Heart left ventricle (tissue), 16 donors: ENCODE measurements at regions not wholly inside any gene's neighbourhood (a gene's known extent, or its start where the extent isn't known, plus 50 kb on each side); places are given as distances from the start of the nearest gene placed in this dataset.

ENCODE experiments used
- ATAC-seq, 4 donors: fragments of 200-7000 bp; cut with Tn5 transposase; one replicate each; pipeline ENCODE4 v1.9.1; 2020 to 2022; ENCODE audit warnings: moderate library complexity in 4 of 4, mild to moderate bottlenecking in 3 of 4, moderate number of reproducible peaks in 1 of 4
- DNase-seq, 5 donors: peaks; one replicate each; pipeline ENCODE4 v3.0.0-alpha.2; 2020
- H3K27ac ChIP-seq, 12 donors: fragments of 200-600 bp; sonication (generic) in 4 of 12; one replicate each; pipeline versions ENCODE4 v1.5.0 to v1.8.0; 2016 to 2022; ENCODE audit warnings: mild to moderate bottlenecking in 2 of 12
- H3K27me3 ChIP-seq, 9 donors: fragments of 200-600 bp; sonication (generic) in 2 of 9; one replicate each; pipeline versions ENCODE4 v1.5.1 to v1.8.0; 2016 to 2022; ENCODE audit warnings: mild to moderate bottlenecking in 3 of 9
- H3K36me3 ChIP-seq, 9 donors: fragments of 200-600 bp; sonication (generic) in 2 of 9; one replicate each; pipeline versions ENCODE4 v1.5.0 to v1.8.0; 2018 to 2022; ENCODE audit warnings: mild to moderate bottlenecking in 2 of 9
- H3K4me1 ChIP-seq, 12 donors: fragments of 200-600 bp; sonication (generic) in 4 of 12; one replicate each; pipeline versions ENCODE4 v1.5.0 to v1.8.0; 2016 to 2022; ENCODE audit warnings: mild to moderate bottlenecking in 3 of 12
- H3K4me3 ChIP-seq, 12 donors: fragments of 200-600 bp; sonication (generic) in 4 of 12; one replicate each; pipeline versions ENCODE4 v1.5.0 to v1.8.0; 2017 to 2022; ENCODE audit warnings: mild to moderate bottlenecking in 9 of 12, moderate library complexity in 4 of 12
- H3K9me3 ChIP-seq, 12 donors: fragments of 200-600 bp; sonication (generic) in 4 of 12; one replicate each; pipeline versions ENCODE4 v1.5.0 to v1.8.0; 2016 to 2022; ENCODE audit warnings: mild to moderate bottlenecking in 1 of 12
- CTCF ChIP-seq, 12 donors: fragments of 200-600 bp; sonication (generic) in 4 of 12; IDR thresholded peaks; one replicate each; pipeline versions ENCODE4 v1.5.0 to v1.8.0; 2018 to 2022; ENCODE audit warnings: antibody characterized with exemption in 12 of 12, mild to moderate bottlenecking in 5 of 12
- POLR2A ChIP-seq, 2 donors: fragments of 450-650 bp; IDR thresholded peaks; one replicate each; pipeline ENCODE4 v1.6.1; 2017; ENCODE audit warnings: antibody characterized with exemption in 2 of 2, mild to moderate bottlenecking in 2 of 2, moderate library complexity in 2 of 2
- WGBS, 4 donors: extraction: QIAGEN DNeasy Blood & Tissue Kit in 2 of 4; methylation state at CpG; one replicate each; pipeline versions ENCODE4 v1.1.5 to v1.1.7; 2013 to 2018; 5-methylcytosine and 5-hydroxymethylcytosine counted together
- intact Hi-C, 10 donors: fragments of 100-400 bp; cut with DNase I; formaldehyde crosslinking; loops; one replicate each; pipeline versions ENCODE4 v1.11.1 to v1.14.2; 2022
- donor health status: ischemic (EF 13 %, LVEDD 7.1; RV severe dilation, severe dysfunction).
- donor health status: healthy with polysubstance abuse.
- donor health status: DM: no; HTN: yes; CAD: no.
- donor health status: DM: no; HTN: no; CAD: no.
- donor health status: ischemic (EF 25% LVEDD 6.9; RV normal size, moderate dysfunction).
- donor health status: ischemic (EF 25% LVEDD 5.7; RV mildly dilated, moderate dysfunction).
- donor health status: healthy.
- donor health status: DM: yes; HTN: yes; CAD: no.
- donor health status: ischemic (EF 35%, LVEDD 5.7; RV mildly dilated, moderate dysfunction).
- donor health status: nonischemic (EF 11% LVEDD 7.7; RV severe dilation, severe dysfunction).
- donor health status: DM: yes; HTN: yes; CAD: no.
- donor health status: PGD.
- donor health status: ischemic (EF 29% LVEDD 5.4; RV normal size, mild dysfunction).
- donor health status: nonischemic (EF 23%, LVEDD 6.1; RV moderate dilation, normal function).

DNA sequence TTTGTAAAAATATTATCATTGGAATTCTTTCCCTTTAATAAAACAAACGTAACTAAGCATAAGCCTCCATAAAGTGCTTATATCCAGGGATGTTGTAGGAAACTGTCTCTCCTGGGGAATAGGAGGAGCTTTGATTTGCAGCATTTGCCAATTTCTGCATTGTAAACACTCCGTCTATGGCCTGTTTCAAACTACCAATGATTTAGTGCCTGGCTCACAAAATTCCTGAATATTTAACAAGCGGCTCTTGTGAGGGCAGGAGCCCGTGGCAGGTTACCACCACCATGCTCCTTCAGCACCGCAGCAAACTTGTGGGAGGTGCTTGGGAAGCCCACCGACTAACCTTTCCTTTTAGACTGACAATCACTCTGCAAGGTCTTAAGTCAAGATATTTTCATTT is 520.3 kb downstream of the SOX11 start:
- no peaks in the 10 kb centered on the region for H3K36me3 ChIP-seq
- H3K4me3 ChIP-seq = no peak overlapping the region
- no peak for TF ChIP-seq POLR2A (IDR thresholded peaks at IDR 0.05)
- TF ChIP-seq CTCF (IDR thresholded peaks at IDR 0.05) = no peak
- WGBS, 4 donors = 61 to 80% (median 67%) methylated on average over 6 of the region's 6 CpGs
- H3K4me1 ChIP-seq = no peaks in the 10 kb centered on the region
- no peaks in the 10 kb centered on the region for H3K9me3 ChIP-seq
- DNase-seq (no peak), ATAC-seq (no peak)
- H3K27me3 ChIP-seq = no peaks in the 10 kb centered on the region
- no peak overlapping the region for H3K27ac ChIP-seq
- intact Hi-C loops = no loop called here

DNA sequence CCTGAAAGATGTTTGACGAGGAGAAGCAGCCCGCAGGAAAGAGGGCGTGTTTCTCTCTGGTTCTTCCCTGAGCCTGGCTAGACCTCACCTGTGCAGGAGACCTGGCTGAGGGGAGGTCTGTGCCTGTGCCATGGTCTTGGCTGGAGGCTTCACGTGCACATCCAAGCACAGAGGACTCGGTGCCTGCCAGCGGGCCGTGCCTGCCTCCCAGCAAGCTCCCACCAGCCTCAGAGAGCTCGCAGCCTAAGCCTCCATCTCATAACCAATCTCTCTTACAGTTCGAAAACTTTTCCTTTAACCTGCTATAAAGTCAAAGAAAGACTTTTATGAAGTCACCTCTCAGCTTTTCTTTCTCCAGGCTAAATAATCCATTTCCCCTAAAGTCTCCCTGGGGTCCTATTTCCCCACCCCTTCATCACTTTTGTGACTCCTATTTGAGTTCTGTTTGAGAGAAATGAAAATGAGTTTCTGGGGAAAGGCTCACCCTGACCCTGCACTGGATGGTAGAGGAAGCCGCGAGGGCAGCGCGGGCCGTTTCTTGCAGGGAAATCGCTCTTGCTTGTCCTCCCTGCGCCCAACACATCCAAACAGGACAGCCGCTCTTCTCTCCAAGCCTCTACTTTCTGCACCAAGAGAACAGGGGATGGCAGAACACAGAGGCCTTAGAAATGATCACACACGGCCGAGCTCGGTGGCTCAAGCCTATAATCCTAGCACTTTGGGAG is 521.0 kb downstream of the SOX11 start:
- DNase-seq (no peak), ATAC-seq (no peak)
- TF ChIP-seq CTCF (IDR thresholded peaks at IDR 0.05) = no peak
- TF ChIP-seq POLR2A (IDR thresholded peaks at IDR 0.05) = no peak
- intact Hi-C loops = no loop called here
- WGBS, 4 donors = 94 to 95% (median 95%) methylated on average over 20 of the region's 20 CpGs
- Histone ChIP-seq H3K4me3 (no peak overlapping the region), H3K4me1 (no peaks in the 10 kb centered on the region), H3K36me3 (no peaks in the 10 kb centered on the region), H3K27me3 (no peaks in the 10 kb centered on the region), H3K27ac (no peak overlapping the region), H3K9me3 (no peaks in the 10 kb centered on the region)

DNA sequence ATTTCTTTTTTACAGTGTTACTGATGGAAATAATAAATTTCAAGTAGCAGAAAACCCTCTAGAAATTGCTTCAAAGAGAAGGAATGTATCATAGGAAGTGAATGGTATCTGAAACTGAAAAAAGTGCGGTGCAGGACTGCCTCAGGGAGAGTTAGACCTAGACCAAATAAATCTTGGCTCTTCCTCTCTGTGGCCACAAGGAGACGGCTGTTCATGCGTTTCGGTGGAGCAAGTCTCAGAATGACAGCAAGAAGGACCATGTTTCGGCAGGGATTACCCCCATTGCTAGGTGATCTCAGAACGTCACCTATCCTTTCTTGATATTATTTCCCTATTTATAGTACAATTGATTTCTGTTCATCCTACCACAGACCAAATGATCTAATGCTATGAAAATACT is 522.3 kb downstream of the SOX11 start:
- H3K4me3 ChIP-seq = no peak overlapping the region
- no peaks in the 10 kb centered on the region for H3K27me3 ChIP-seq
- ATAC-seq (no peak), DNase-seq (no peak)
- no peak overlapping the region for H3K27ac ChIP-seq
- no peaks in the 10 kb centered on the region for H3K9me3 ChIP-seq
- intact Hi-C loops = no loop called here
- no peaks in the 10 kb centered on the region for H3K4me1 ChIP-seq
- WGBS, 4 donors = 81 to 86% (median 82%) methylated on average over 6 of the region's 6 CpGs
- H3K36me3 ChIP-seq = no peaks in the 10 kb centered on the region
- TF ChIP-seq CTCF (IDR thresholded peaks at IDR 0.05) = no peak
- no peak for TF ChIP-seq POLR2A (IDR thresholded peaks at IDR 0.05)

DNA sequence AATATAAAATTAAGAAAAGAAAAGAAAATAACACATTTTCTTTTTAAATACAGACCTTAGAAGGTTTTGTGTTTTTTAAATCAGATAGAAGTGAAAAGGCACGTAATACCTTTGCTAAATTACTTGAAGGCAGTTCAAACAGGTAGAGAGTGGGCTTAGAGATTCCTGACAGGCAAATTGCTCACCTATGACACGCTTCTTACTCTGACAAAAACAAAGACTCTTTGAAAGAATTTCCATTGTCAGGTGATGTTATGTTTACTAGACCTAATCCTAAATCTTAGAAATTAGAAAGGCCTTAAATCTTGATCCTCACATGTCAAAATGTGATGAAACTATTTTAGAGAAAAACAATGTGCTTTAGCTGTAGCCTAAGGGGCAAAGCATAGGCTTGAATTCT is 522.9 kb downstream of the SOX11 start:
- intact Hi-C loops = no loop called here
- H3K9me3 ChIP-seq = no peaks in the 10 kb centered on the region
- 91 to 94% (median 92%) methylated on average over 2 of the region's 2 CpGs for WGBS, 4 donors

More for the DNA sequence above, 522.9 kb downstream of the SOX11 start:
- H3K27me3 ChIP-seq = no peaks in the 10 kb centered on the region
- no peak for TF ChIP-seq CTCF (IDR thresholded peaks at IDR 0.05)
- TF ChIP-seq POLR2A (IDR thresholded peaks at IDR 0.05) = no peak
- DNase-seq (no peak), ATAC-seq (no peak)
- no peaks in the 10 kb centered on the region for H3K4me1 ChIP-seq
- H3K4me3 ChIP-seq = no peak overlapping the region
- no peaks in the 10 kb centered on the region for H3K36me3 ChIP-seq
- H3K27ac ChIP-seq = no peak overlapping the region
